Activated naive CD4-positive, alpha-beta T cell treated with anti-CD3 and anti-CD28 coated beads for 36 hours (primary cell): ENCODE measurements at regions not wholly inside any gene's neighbourhood (a gene's known extent, or its start where the extent isn't known, plus 50 kb on each side); places are given as distances from the start of the nearest gene placed in this dataset.

ENCODE experiments used
- CTCF ChIA-PET: fragments of 350-600 bp; sonication (Branson Sonifier 250); formaldehyde crosslinking; loops from one replicate; lab custom pipeline; 2021; ENCODE audit warnings: antibody characterized with exemption; lab: Charles Lee
- DNase-seq: peaks from one replicate; pipeline ENCODE4 v3.0.0-alpha.2; 2020
- H3K27ac Mint-ChIP-seq: one replicate; pipeline ENCODE4 v1.8.0; 2021; ENCODE audit warnings: mild to moderate bottlenecking, mixed read lengths
- H3K27me3 Mint-ChIP-seq: one replicate; pipeline ENCODE4 v1.8.0; 2021; ENCODE audit warnings: low read depth, mixed read lengths
- H3K36me3 Mint-ChIP-seq: one replicate; pipeline ENCODE4 v1.8.0; 2021; ENCODE audit warnings: low read depth, mixed read lengths
- H3K4me1 Mint-ChIP-seq: one replicate; pipeline ENCODE4 v1.8.0; 2021; ENCODE audit warnings: low read depth, mixed read lengths
- H3K4me3 Mint-ChIP-seq: one replicate; pipeline ENCODE4 v1.8.0; 2021; ENCODE audit warnings: mild to moderate bottlenecking, moderate library complexity, mixed read lengths
- H3K9me3 Mint-ChIP-seq: one replicate; pipeline ENCODE4 v1.8.0; 2021; ENCODE audit warnings: mixed read lengths
- intact Hi-C: fragments of 100-400 bp; cut with micrococcal nuclease; formaldehyde crosslinking; loops from one replicate; pipeline ENCODE4 v1.15.1; 2023

GRCh38 chr3:188047536-188047935 is 106.4 kb upstream of the LPP start:
- DNase-seq: no peak
- Mint-ChIP-seq H3K9me3 (no peaks in the 10 kb centered on the region), H3K4me3 (no peak overlapping the region), H3K36me3 (no peaks in the 10 kb centered on the region), H3K27ac (no peak overlapping the region), H3K27me3 (peaks cover 3% of the 10 kb centered on the region), H3K4me1 (peaks cover 17% of the 10 kb centered on the region)
- CTCF ChIA-PET: interaction anchor here (1.4 kb wide), 1 partner anchor 12 kb away, joined by 3 read pairs; no protein-coding TSS in a partner anchor
- intact Hi-C loops: no loop called here

DNA sequence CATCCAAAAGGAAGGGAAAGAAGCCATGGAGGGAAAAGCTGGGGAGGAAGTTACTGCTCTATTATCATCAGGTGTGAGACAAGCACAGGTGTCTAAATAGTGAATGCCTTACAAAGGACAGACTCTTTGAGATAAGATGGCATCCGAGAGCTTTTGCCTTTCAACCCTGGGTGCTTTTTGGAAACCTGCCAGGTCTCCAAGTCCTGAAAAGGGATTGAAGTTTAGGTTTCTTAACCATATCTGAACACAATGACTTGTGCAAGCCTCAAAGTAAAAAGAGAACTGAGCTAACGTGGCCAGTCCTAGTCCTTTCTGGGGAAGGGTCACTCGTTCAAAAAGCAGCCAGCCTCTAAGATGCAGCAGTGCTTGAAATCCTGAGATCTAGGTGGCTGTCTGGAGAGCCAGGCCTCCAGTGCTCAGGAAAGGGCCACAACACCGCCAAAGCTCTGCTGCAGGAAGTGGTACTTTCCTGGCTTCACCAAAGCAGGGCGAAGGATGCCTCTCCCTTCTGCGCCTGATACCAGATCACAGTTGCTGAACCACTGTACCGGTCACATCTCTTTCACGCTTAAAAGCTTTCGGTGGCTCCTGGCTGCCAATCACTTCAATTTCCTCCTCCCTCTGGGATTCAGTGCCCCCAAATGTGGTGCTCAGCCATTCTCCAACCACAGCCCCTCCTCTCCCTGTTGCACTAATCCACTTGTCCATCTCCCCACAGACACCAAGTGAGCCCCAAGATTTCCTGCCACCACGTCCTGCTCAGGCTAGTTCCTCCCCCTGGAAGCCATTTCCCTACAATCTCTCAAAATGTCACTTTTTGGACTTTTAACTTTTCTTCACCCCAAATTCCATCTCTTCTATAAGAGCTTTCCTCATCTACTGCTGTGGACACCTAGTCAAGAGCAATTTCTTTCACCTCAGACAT is 104.1 kb upstream of the LPP start:
- Mint-ChIP-seq H3K27ac (no peak overlapping the region), H3K4me1 (peaks cover 21% of the 10 kb centered on the region), H3K36me3 (no peaks in the 10 kb centered on the region), H3K4me3 (no peak overlapping the region), H3K27me3 (peaks cover 3% of the 10 kb centered on the region), H3K9me3 (no peaks in the 10 kb centered on the region)
- peak; percentile 52 for DNase-seq
- CTCF ChIA-PET: interaction anchor here (0.6 to 1.8 kb wide), 5 partner anchors 11 to 309 kb away, joined by 3 to 9 read pairs (median 3); no protein-coding TSS in a partner anchor
- intact Hi-C loops: no loop called here

DNA sequence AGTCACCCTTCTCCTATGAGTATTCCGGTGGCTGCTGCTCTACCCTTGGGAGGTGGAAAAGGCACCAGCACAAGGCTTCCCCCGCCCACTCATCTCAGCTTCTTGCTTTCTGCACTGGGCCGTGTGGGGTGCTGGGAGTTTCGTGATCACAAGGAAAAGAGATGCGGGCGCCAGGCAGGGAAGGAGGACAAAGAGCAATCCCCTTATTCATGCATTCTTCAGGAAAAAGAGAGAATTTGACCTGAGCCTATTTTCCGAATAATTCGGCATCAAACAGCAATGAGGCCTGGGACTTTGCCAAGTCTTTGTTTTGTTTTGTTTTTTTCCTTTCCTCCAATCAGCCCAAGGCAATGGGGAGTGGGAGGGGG is 102.2 kb upstream of the LPP start:
- Mint-ChIP-seq H3K9me3 (no peaks in the 10 kb centered on the region), H3K36me3 (no peaks in the 10 kb centered on the region), H3K27me3 (peaks cover 3% of the 10 kb centered on the region), H3K4me3 (no peak overlapping the region), H3K4me1 (peaks cover 21% of the 10 kb centered on the region), H3K27ac (no peak overlapping the region)
- CTCF ChIA-PET: interaction anchor here (0.7 to 1.4 kb wide), 2 partner anchors 306 to 313 kb away, joined by 3 to 4 read pairs; no protein-coding TSS in a partner anchor
- intact Hi-C loops: no loop called here
- DNase-seq: no peak

GRCh38 chr3:188052169-188053035 is 101.6 kb upstream of the LPP start:
- no peak for DNase-seq
- H3K4me3 Mint-ChIP-seq: no peak overlapping the region
- H3K27me3 Mint-ChIP-seq: peaks cover 3% of the 10 kb centered on the region
- no peak overlapping the region for H3K27ac Mint-ChIP-seq
- intact Hi-C loops: no loop called here
- H3K9me3 Mint-ChIP-seq: no peaks in the 10 kb centered on the region
- CTCF ChIA-PET: interaction anchor here (0.7 to 1.6 kb wide), 3 partner anchors 25 to 313 kb away, joined by 3 to 5 read pairs (median 3); no protein-coding TSS in a partner anchor
- H3K4me1 Mint-ChIP-seq: peaks cover 21% of the 10 kb centered on the region
- no peaks in the 10 kb centered on the region for H3K36me3 Mint-ChIP-seq

GRCh38 chr3:188053036-188053340 is 101.0 kb upstream of the LPP start:
- H3K27me3 Mint-ChIP-seq: peaks cover 3% of the 10 kb centered on the region
- DNase-seq: no peak
- CTCF ChIA-PET: interaction anchor here (0.7 to 1.6 kb wide), 3 partner anchors 25 to 314 kb away, joined by 3 to 5 read pairs (median 3); no protein-coding TSS in a partner anchor
- no peak overlapping the region for H3K4me3 Mint-ChIP-seq
- no peaks in the 10 kb centered on the region for H3K9me3 Mint-ChIP-seq
- no peak overlapping the region for H3K27ac Mint-ChIP-seq
- intact Hi-C loops: no loop called here
- H3K36me3 Mint-ChIP-seq: no peaks in the 10 kb centered on the region
- H3K4me1 Mint-ChIP-seq: peaks cover 21% of the 10 kb centered on the region

- peaks cover 21% of the 10 kb centered on the region for H3K4me1 Mint-ChIP-seq
These were observed 100.1 kb upstream of the LPP start for GRCh38 chr3:188053710-188054380.

GRCh38 chr3:188054541-188054940 is 99.4 kb upstream of the LPP start:
- Mint-ChIP-seq H3K27ac (no peak overlapping the region), H3K4me3 (no peak overlapping the region), H3K36me3 (no peaks in the 10 kb centered on the region), H3K4me1 (peaks cover 19% of the 10 kb centered on the region), H3K27me3 (peaks cover 3% of the 10 kb centered on the region), H3K9me3 (no peaks in the 10 kb centered on the region)
- no peak for DNase-seq
- intact Hi-C loops: no loop called here
- CTCF ChIA-PET: interaction anchor here (0.6 to 1.1 kb wide), 2 partner anchors 163 to 315 kb away, joined by 3 to 4 read pairs; no protein-coding TSS in a partner anchor

More at GRCh38 chr3:188053710-188054380, 100.1 kb upstream of the LPP start:
- Mint-ChIP-seq H3K27me3 (peaks cover 3% of the 10 kb centered on the region), H3K4me3 (no peak overlapping the region), H3K27ac (no peak overlapping the region), H3K9me3 (no peaks in the 10 kb centered on the region), H3K36me3 (no peaks in the 10 kb centered on the region)
- DNase-seq: no peak
- intact Hi-C loops: no loop called here
- CTCF ChIA-PET: interaction anchor here (1.1 to 1.6 kb wide), 2 partner anchors 313 to 314 kb away, joined by 3 to 5 read pairs; no protein-coding TSS in a partner anchor

DNA sequence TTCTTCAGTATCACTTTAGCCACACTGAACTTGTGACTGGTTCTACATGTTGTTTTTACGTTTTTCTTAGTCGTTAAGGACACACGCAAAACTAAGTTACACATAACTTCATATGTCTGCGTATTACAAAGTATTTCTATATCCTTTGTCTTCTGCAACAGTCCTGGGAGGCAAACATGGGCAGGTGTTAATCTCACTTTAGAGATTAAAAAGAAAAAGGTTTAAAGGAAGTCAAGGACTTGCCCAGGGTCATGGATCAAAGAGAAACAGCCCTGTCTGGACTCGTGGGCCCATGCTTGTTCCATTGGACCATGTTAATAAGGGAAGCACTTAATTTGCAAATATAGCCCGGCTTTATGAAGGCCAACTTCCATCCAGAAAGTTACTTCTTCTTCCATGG is 98.6 kb upstream of the LPP start:
- intact Hi-C loops: no loop called here
- Mint-ChIP-seq H3K36me3 (no peaks in the 10 kb centered on the region), H3K4me3 (no peak overlapping the region), H3K9me3 (no peaks in the 10 kb centered on the region), H3K4me1 (peaks cover 11% of the 10 kb centered on the region), H3K27me3 (no peaks in the 10 kb centered on the region), H3K27ac (no peak overlapping the region)
- no peak for DNase-seq
- CTCF ChIA-PET: interaction anchor here (0.6 kb wide), 1 partner anchor 163 kb away, joined by 4 read pairs; no protein-coding TSS in a partner anchor

DNA sequence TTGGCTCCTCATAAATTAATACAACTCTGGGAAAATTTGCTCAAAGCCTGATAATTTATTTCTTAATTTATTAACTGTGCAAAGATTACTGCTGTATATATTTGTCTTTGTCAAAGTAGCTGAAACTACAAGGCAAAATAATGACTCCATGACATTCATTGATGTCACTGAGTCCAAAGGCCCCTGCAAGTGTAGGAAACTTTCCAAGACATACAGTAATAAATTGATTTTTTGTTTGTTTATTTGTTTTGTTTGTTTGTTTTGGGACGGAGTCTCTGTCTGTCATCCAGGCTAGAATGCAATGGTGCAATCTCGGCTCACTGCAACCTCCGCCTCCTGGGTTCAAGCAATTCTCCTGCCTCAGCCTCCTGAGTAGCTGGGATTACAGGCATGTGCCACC is 96.8 kb upstream of the LPP start:
- no peak overlapping the region for H3K4me3 Mint-ChIP-seq
- DNase-seq: no peak
- H3K36me3 Mint-ChIP-seq: no peaks in the 10 kb centered on the region
- intact Hi-C loops: no loop called here
- CTCF ChIA-PET: interaction anchor here (2.1 kb wide), 1 partner anchor 317 kb away, joined by 8 read pairs; no protein-coding TSS in a partner anchor
- H3K27me3 Mint-ChIP-seq: no peaks in the 10 kb centered on the region
- H3K4me1 Mint-ChIP-seq: peaks cover 19% of the 10 kb centered on the region
- no peaks in the 10 kb centered on the region for H3K9me3 Mint-ChIP-seq
- no peak overlapping the region for H3K27ac Mint-ChIP-seq

- DNase-seq: no peak
- Mint-ChIP-seq H3K9me3 (no peaks in the 10 kb centered on the region), H3K36me3 (no peaks in the 10 kb centered on the region), H3K27me3 (no peaks in the 10 kb centered on the region), H3K4me3 (no peak overlapping the region), H3K27ac (no peak overlapping the region), H3K4me1 (peaks cover 22% of the 10 kb centered on the region)
- intact Hi-C loops: no loop called here
- CTCF ChIA-PET: interaction anchor here (1.2 to 2.1 kb wide), 2 partner anchors 11 to 318 kb away, joined by 3 to 8 read pairs; no protein-coding TSS in a partner anchor
These were observed 95.3 kb upstream of the LPP start for GRCh38 chr3:188058569-188059184.

- Mint-ChIP-seq H3K9me3 (no peaks in the 10 kb centered on the region), H3K4me3 (no peak overlapping the region), H3K36me3 (no peaks in the 10 kb centered on the region), H3K4me1 (peaks cover 28% of the 10 kb centered on the region), H3K27ac (no peak overlapping the region), H3K27me3 (no peaks in the 10 kb centered on the region)
- no peak for DNase-seq
- intact Hi-C loops: no loop called here
- CTCF ChIA-PET: interaction anchor here (0.7 to 2.8 kb wide), 4 partner anchors 12 to 320 kb away, joined by 3 to 20 read pairs (median 4); no protein-coding TSS in a partner anchor
These were observed 94.6 kb upstream of the LPP start for GRCh38 chr3:188059351-188059750.
